Adrenal gland (tissue), 5 donors: ENCODE measurements at regions not wholly inside any gene's neighbourhood (a gene's known extent, or its start where the extent isn't known, plus 50 kb on each side); places are given as distances from the start of the nearest gene placed in this dataset.

ENCODE experiments used
- POLR2A ChIP-seq, 2 donors: fragments of 450-650 bp; IDR thresholded peaks; one replicate each; pipeline ENCODE4 v1.6.1; 2017; ENCODE audit warnings: antibody characterized with exemption in 2 of 2, mild to moderate bottlenecking in 2 of 2, moderate library complexity in 1 of 2
- TF ChIP-seq, protein P1 (sequence below), 6 experiments: fragments of 450-650 bp in 4 of 6; fragments of 200-600 bp in 2 of 6; sonication (generic) in 1 of 6; IDR thresholded peaks; 1 replicate in 5 of 6; 2 replicates in 1 of 6; pipeline versions ENCODE4 v1.5.1 to v1.8.0; 2016 to 2021; ENCODE audit warnings: antibody characterized with exemption in 6 of 6, mild to moderate bottlenecking in 2 of 6, moderate library complexity in 1 of 6
- donor health status: DM: no; HTN: no; CAD: no.

DNA sequence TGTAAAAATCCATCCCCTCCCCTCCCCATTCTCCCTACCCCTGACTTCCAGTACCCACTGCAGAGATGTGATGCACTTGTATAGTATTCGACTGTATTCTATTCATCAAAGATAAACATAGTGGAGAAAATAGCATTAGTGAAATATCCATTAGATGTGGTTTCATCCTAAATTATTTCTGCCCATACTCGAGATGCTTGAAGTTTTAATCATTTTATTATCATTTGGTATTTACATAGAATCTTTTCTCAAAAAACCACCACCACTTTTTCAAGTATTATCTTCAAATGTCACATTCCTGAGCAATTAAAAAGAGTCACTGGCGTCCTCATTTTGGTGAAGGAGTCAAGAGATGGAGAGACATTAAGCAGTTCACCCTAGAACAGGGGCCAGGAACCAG is 181.9 kb downstream of the HAO1 start:
- TF ChIP-seq, protein P1, sequence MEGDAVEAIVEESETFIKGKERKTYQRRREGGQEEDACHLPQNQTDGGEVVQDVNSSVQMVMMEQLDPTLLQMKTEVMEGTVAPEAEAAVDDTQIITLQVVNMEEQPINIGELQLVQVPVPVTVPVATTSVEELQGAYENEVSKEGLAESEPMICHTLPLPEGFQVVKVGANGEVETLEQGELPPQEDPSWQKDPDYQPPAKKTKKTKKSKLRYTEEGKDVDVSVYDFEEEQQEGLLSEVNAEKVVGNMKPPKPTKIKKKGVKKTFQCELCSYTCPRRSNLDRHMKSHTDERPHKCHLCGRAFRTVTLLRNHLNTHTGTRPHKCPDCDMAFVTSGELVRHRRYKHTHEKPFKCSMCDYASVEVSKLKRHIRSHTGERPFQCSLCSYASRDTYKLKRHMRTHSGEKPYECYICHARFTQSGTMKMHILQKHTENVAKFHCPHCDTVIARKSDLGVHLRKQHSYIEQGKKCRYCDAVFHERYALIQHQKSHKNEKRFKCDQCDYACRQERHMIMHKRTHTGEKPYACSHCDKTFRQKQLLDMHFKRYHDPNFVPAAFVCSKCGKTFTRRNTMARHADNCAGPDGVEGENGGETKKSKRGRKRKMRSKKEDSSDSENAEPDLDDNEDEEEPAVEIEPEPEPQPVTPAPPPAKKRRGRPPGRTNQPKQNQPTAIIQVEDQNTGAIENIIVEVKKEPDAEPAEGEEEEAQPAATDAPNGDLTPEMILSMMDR (IDR thresholded peaks at IDR 0.05): no peak
- TF ChIP-seq POLR2A (IDR thresholded peaks at IDR 0.05): no peak
